ENCODE measurements at regions not wholly inside any gene's neighbourhood (a gene's known extent, or its start where the extent isn't known, plus 50 kb on each side); places are given as distances from the start of the nearest gene placed in this dataset.

DNA sequence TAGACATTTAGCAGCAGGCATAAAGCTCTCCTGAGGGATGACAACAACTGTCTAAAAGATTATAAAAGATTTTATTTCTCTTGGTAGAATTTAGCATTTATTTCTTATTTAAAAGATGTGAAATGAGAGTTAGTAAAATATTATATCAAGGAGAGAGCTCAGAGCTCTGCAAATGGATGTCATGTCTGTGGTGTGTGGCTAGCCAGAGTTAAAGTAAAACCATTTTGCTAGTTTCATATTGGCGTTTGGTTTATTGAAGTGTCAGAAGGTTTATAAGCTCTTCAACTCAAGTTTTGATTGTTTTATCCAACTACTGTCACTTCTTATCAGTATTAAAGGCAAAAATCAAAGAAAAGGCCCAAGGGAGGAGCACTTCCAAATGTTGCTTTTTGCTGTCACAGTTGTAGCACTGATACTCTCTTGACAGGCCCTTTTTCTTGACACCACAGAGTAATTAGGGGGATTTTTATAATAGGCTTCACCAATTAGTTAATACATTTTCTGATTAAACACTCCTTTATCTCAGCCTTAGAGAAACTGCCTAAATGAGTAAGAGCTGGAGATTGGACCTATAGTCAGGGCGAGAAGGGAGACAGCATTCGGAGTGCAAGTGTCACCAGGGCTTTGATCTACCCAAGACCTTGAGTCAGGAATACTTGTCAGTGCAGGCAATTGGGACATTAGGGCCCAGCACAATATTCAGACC, 233.9 kb downstream of the PTBP2 start:
- 76 to 90% methylated on average over 3 of the region's 3 CpGs for WGBS, 2 donors
- no peak for TF ChIP-seq POLR2A (IDR thresholded peaks at IDR 0.05)
- TF ChIP-seq, protein P1, sequence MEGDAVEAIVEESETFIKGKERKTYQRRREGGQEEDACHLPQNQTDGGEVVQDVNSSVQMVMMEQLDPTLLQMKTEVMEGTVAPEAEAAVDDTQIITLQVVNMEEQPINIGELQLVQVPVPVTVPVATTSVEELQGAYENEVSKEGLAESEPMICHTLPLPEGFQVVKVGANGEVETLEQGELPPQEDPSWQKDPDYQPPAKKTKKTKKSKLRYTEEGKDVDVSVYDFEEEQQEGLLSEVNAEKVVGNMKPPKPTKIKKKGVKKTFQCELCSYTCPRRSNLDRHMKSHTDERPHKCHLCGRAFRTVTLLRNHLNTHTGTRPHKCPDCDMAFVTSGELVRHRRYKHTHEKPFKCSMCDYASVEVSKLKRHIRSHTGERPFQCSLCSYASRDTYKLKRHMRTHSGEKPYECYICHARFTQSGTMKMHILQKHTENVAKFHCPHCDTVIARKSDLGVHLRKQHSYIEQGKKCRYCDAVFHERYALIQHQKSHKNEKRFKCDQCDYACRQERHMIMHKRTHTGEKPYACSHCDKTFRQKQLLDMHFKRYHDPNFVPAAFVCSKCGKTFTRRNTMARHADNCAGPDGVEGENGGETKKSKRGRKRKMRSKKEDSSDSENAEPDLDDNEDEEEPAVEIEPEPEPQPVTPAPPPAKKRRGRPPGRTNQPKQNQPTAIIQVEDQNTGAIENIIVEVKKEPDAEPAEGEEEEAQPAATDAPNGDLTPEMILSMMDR (IDR thresholded peaks at IDR 0.05), result no peak
- intact Hi-C loops (cut with DNase I; ENCODE audit: low total_unique reads), result no loop called here
- DNase-seq (ENCODE audit: low spot score in 2 of 2), result no peak
- no peak overlapping the region for H3K4me3 ChIP-seq (ENCODE audit: low read depth, poor library complexity, severe bottlenecking)

DNA sequence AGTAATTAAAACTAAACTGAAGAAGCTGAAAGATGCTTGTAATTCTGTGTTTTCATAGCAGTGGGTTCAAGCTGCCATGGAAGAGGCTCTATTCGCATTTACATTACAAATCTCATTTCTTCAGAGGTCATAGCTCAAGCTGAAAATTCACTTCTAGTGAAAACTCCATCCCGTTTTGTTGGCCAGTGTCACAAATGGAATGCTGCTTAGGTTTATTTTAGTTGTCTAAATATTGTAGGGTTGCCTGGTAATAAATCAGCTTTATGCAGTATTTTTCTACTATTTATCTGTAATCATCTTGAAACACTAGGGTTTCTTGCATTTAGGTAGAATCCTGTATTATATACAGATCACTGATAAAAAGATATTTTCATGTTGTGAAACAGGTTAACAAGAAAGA, 240.6 kb downstream of the PTBP2 start:
- intact Hi-C loops (cut with DNase I; ENCODE audit: low total_unique reads), result no loop called here
- no peak for TF ChIP-seq POLR2A (IDR thresholded peaks at IDR 0.05)
- TF ChIP-seq, protein P1 (IDR thresholded peaks at IDR 0.05), result no peak
- no peak overlapping the region for H3K4me3 ChIP-seq (ENCODE audit: low read depth, poor library complexity, severe bottlenecking)
- DNase-seq (ENCODE audit: low spot score in 2 of 2), result no peak
- 53 to 60% methylated on average over 2 of the region's 2 CpGs for WGBS, 2 donors

DNA sequence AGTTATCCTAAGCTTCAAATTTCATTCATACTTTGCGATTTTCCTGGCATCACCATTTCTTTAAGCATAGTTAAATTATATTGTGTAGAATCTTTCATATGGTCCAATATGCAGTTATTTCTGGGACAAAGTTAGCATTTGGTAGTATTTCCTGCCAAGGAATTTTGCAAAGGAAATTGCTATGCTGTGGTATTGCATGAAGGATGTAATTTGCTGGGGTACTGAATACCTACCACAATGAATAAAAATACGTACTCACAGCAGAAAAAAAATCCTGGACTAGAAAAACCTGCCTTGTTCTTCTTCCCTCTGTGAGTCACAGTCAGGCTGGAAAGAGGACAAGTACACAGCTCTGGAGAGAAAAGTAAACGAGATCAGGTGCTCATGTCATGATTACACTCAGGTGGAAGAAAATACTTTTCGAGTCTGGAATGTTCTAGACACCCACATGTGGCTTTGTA, 241.2 kb downstream of the PTBP2 start:
- 24 to 29% methylated on average over 4 of the region's 4 CpGs for WGBS, 2 donors
- intact Hi-C loops (cut with DNase I; ENCODE audit: low total_unique reads), result no loop called here
- peak in 1 of 2 donors; percentile 15 for DNase-seq (ENCODE audit: low spot score in 2 of 2)
- TF ChIP-seq, protein P1 (IDR thresholded peaks at IDR 0.05), result no peak
- no peak for TF ChIP-seq POLR2A (IDR thresholded peaks at IDR 0.05)
- H3K4me3 ChIP-seq (ENCODE audit: low read depth, poor library complexity, severe bottlenecking), result no peak overlapping the region

DNA sequence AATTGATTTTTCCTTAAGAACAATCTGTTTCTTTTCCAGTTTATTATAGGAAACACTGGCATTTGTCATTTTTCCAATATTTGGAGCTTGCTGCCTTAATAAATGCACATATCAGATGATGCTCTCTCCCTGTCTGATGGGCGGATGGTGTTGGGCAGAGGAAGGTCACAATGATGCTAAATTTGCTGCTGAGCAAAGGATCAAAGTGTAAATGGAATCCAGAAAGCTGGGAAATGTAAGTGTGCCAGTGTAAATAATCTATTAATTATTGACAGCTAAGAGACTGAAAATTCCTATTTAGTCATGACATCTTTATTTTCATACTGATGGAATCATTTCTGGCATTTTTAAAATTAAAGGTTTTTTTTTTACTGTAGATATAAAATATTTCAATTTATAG, 243.2 kb downstream of the PTBP2 start:
- no peak for DNase-seq (ENCODE audit: low spot score in 2 of 2)
- intact Hi-C loops (cut with DNase I; ENCODE audit: low total_unique reads), result no loop called here
- H3K4me3 ChIP-seq (ENCODE audit: low read depth, poor library complexity, severe bottlenecking), result no peak overlapping the region
- 78 to 93% methylated on average over 1 of the region's 1 CpG for WGBS, 2 donors
- TF ChIP-seq, protein P1 (IDR thresholded peaks at IDR 0.05), result no peak
- TF ChIP-seq POLR2A (IDR thresholded peaks at IDR 0.05), result no peak

DNA sequence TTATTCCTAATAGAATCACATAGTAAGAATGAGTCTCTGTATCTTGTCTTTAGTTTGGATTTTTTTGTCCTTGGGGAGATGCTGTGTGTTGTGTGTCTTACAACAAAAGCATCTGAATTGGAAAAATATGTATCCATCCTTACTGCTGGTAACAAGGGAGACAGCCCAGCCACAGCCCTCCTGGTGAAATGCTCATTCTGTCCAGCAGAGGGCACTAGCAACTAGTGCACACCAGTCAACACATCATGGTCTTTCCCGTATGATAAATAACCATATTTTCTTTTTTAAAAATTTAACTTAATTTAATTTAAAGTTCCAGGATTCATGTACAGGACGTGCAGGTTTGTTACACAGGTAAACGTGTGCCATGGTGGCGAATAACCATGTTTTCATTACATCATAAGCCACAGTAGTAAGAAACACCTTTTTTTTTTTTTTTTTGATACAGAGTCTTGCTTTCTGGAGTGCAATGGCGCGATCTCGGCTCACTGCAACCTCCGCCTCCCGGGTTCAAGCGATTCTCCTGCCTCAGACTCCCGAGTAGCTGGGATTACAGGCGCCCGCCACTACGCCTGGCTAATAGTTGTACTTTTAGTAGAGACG, 245.1 kb downstream of the PTBP2 start:
- WGBS, 2 donors, result 56 to 57% methylated on average over 15 of the region's 15 CpGs
- intact Hi-C loops (cut with DNase I; ENCODE audit: low total_unique reads), result no loop called here
- TF ChIP-seq, protein P1 (IDR thresholded peaks at IDR 0.05), result peak in 1 of 3 donors; percentile 60
- no peak for TF ChIP-seq POLR2A (IDR thresholded peaks at IDR 0.05)
- DNase-seq (ENCODE audit: low spot score in 2 of 2), result peak; percentile 65 to 95
- H3K4me3 ChIP-seq (ENCODE audit: low read depth, poor library complexity, severe bottlenecking), result no peak overlapping the region
